HG03039 (cell line): ENCODE measurements at regions not wholly inside any gene's neighbourhood (a gene's known extent, or its start where the extent isn't known, plus 50 kb on each side); places are given as distances from the start of the nearest gene placed in this dataset.

Experiments
- ATAC-seq: cut with Tn5 transposase; IDR thresholded peaks from one replicate; pipeline ENCODE4 v1.9.1; 2021; ENCODE audit warnings: mild to moderate bottlenecking, moderate library complexity; ENCODE audit not compliant: unreplicated experiment

- no peak for ATAC-seq
These were observed 209.1 kb upstream of the CXCL12 start for GRCh38 chr10:44593952-44594351.

GRCh38 chr10:44607116-44607515 is 222.2 kb upstream of the CXCL12 start:
- ATAC-seq, result no peak

- ATAC-seq, result no peak
These were observed 234.0 kb upstream of the CXCL12 start for GRCh38 chr10:44618910-44619309.

- no peak for ATAC-seq
These were observed 234.6 kb upstream of the CXCL12 start for GRCh38 chr10:44619521-44619920.

DNA sequence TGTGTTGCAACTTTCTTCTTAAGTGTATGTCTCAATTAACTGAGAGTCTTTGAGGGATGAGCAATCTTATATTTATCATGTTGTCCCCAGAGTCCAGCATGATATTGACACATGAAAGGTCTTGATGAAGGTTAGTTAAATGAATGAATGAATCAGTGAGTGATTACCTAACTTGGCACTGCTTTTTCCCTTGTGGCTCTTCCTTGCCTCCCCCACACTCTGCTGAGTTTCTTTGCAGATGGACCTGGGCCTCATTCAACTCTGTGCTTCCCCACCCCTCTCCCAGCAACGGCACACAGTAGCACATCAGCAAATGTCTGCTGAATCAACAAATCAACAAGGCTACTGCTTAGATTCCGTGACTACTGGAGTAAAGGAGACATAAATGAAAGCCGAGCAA is 235.1 kb upstream of the CXCL12 start:
- ATAC-seq, result no peak

- no peak for ATAC-seq
These were observed 242.9 kb upstream of the CXCL12 start for GRCh38 chr10:44627591-44628354.

DNA sequence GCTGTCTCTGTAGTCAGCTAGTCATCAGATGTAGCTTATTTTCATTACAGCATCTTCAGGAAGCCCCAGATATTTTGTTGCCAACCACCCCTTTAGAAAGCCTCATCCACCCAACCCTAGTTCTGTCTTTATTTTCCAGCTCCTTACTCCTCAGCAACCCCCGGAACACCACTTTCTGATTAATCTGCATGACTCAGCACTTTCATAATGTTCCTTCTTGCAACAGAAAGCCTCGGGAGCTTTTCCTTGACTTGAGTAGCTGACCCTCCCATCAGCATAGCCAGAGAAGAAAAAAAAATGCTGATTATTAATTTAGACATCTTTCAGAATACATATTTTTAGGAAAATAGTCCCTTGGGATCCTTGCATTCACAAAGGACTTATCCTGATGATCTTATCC is 244.0 kb upstream of the CXCL12 start:
- ATAC-seq, result no peak

DNA sequence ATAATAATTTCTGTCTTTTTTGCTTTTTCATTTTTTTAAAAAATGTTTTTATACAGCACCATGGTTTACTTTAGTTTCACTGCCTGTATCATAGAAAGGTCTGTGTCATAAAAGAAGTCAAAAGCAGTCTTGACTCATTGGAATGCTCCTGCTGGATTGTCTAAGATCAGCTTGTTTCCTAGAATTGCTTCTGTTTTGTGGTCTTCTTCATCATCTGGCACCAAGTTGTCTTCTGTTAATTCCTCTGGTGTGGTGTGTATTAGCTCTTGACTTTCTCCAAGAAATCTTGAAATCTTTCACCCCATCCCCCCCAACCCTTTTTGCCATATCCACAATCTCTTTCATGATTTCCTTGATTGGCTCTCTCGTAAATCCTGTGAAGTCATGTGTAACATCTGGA is 250.3 kb upstream of the CXCL12 start:
- ATAC-seq, result no peak

DNA sequence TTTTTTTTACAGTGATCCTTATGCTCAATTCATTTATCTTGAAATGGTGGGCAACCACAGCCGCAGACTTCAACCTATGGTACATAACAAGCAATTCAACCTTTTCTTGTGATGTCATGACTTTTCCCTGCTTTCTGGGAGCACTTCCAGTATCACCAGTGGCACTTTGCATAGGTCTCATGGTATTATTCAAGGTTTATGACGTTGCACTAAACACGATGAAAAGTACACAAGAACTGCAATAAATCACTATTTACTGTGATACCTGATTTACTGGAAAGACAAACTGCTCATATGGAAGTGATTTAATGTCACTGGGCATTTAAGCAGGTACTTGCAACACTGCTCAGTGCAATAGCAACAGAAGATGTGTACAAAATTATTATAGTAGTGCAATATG is 251.7 kb upstream of the CXCL12 start:
- no peak for ATAC-seq

GRCh38 chr10:44640429-44640828 is 255.5 kb upstream of the CXCL12 start:
- ATAC-seq, result no peak

DNA sequence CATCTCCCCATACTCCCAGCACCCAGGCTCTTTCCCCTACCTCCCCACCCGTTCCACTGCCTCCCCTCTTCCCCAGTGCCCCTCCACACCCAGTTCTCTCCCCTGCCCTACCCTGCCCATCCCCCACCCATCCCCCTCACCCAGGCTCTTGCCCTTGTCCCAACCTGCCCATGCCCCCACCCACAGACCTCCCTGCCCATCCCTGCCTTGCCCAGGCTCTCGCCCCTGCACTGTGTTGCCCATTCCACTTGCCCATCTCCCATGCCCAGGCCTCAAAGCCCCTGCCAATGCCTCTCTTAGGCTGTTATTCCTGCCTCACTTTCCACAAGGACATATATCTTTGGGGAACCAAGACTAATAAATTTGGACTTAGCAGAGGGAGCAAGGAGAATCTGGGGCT is 262.6 kb upstream of the CXCL12 start:
- no peak for ATAC-seq

DNA sequence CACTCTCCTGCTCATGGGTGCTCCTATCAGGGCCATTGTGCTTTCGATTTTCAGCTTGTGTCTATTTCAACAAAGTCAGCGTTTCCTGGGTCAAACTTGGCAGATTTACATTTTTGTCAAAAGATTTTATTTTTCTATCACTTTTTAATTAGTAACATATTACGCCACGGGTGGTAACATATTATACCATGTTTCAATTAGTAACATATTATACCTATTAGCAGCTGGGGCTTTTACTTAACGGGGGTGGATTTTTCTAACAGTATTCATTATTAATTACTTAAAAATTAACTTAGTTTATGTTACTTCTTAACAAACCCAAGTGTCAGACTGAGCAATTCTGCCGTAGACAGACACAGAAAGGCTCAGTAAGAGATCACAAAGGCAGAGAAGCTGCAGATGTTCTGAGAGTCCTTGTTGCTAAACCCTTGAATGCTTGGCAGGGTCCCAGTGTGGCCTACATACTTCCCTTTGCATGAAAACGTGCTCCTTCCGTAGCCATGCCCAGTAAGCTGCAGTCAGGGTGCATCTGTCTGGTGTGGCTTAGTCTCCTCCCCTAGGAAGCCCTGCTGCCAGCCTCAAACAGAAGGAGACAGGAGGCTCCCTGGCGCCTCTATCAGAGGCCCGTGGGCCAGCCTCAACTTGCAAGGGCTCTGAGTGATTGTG is 263.1 kb upstream of the CXCL12 start:
- no peak for ATAC-seq

DNA sequence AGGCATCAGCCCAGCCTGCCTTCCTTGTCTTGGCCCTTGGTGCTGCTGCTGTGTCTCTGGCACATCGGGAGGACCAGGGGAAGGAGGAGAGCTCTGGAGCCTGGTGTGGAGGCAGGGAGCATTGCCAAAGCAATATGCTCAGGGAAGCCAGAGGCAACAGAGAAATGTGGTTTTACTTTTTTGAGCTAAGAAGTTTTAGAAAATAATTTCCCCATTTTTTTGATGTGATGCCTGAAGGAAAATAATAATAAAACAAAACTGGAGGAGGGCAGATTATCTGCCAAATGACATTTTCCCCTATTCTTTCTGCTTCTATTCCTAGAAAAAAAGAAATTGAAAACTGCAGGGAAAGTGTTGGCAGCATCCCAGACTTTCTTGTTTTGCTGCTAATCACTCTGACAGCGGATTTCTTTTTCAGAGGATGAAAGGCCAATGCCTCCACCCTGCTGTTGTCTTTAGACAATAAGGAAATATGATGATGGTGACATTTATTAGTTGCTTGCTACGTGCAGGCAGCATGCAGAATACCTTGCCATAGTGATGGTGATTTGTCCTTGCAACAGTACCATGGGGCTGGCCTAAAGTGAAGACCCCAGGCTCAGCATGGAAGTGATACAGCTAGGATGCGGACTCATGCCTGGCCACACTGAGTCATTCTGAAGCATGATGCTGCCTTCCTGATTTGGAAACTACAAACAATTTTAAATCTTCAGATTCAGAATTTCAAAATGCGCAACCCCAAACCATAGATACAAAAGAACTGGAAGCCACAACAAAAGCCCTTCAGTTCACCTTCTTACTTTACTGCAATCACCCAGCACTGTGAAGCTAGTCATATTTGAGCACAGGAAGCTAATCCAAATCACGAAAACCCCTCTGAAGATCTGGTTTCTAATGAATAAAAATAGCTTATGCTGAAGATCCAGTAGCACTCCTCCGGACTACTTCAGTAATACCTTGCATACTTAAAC is 260.2 kb upstream of the TMEM72 start:
- ATAC-seq, result no peak

DNA sequence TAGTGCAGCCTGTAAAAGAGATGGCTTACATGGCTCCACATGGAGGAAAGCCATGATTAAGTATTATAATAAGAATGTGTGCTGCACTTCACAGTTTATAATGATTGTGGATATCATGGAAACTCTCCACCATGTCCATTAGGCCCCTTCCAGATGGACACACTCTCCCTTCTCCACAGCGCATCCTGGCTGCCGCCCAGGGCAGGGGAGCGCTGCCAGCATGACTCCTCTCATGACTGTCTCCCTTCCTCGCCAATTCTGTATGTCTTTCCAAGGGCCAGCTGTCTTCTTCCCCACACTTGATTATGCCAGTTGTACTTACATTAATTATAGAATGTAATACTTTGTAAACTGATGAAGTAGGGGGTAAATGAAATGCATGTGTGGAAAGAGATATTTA is 259.3 kb upstream of the TMEM72 start:
- ATAC-seq, result no peak

GRCh38 chr10:44659320-44659719 is 251.8 kb upstream of the TMEM72 start:
- no peak for ATAC-seq

GRCh38 chr10:44660271-44660670 is 250.9 kb upstream of the TMEM72 start:
- no peak for ATAC-seq

- no peak for ATAC-seq
These were observed 249.1 kb upstream of the TMEM72 start for GRCh38 chr10:44662051-44662450.

GRCh38 chr10:44668336-44668735 is 242.8 kb upstream of the TMEM72 start:
- no peak for ATAC-seq

DNA sequence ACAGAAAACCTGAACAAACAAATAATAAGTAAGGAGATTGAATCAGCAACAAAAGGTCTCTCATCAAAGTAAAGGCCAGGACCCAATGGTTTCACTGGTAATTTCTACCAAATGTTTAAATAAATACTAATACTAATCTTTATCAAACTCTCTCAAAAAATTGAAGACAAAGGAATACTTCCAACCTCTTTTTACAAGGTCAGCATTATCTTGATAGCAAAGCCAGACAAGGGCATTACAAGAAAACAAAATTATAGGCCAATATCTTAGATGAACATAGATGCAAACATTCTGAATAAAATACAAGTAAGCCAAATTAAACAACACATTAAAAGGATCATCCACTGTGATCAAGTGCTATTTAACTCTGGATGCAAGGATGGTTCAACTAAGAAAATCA is 239.8 kb upstream of the TMEM72 start:
- ATAC-seq, result no peak

DNA sequence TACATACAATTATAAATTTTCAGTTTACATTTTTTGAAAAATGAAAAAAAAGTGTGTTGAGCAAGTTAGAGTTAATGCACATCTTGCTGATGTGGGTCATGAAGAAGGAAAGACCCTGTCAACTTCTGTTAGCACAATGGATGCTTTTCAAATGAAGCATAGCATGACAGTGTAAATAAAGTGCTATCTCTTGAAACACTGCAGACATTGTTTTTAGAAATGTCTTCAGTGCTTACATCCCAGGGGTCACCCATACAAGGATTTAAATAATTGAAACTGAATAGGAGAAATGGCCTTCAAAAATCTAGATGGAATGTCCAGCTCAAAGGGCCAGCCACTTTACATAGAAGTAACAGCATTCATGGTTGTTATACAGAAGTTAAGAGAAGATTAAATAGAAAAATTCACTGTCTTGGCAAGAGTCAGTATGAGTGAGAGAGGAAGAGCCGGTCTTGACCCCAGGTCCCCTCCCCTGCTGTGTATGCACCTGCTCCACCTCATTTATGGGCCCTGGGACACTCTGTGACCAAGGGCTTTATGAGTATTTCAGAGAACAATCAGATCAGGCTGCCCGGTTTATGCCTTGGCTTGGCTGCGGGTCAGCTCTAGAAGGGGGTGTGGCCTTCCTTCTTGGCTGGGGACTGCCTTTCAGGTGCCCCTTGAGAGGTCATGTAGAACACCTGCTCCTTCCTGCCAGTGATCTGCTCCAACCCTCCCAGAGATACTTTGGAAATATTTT is 237.7 kb upstream of the TMEM72 start:
- no peak for ATAC-seq
